ENCODE measurements at regions not wholly inside any gene's neighbourhood (a gene's known extent, or its start where the extent isn't known, plus 50 kb on each side); places are given as distances from the start of the nearest gene placed in this dataset.

GRCh38 chr20:17870086-17870740 is 98.4 kb downstream of the SNX5 start:
- no peak for DNase-seq
- no peak overlapping the region for H3K9ac ChIP-seq (ENCODE audit: low read length)
- Mint-ChIP-seq H3K4me3 (no peak overlapping the region), H3K4me1 (peaks cover 15% of the 10 kb centered on the region), H3K27me3 (peaks cover 28% of the 10 kb centered on the region), H3K9me3 (ENCODE audit: insufficient read depth) (no peaks in the 10 kb centered on the region), H3K27ac (no peak overlapping the region)
- TF ChIP-seq, protein P1, sequence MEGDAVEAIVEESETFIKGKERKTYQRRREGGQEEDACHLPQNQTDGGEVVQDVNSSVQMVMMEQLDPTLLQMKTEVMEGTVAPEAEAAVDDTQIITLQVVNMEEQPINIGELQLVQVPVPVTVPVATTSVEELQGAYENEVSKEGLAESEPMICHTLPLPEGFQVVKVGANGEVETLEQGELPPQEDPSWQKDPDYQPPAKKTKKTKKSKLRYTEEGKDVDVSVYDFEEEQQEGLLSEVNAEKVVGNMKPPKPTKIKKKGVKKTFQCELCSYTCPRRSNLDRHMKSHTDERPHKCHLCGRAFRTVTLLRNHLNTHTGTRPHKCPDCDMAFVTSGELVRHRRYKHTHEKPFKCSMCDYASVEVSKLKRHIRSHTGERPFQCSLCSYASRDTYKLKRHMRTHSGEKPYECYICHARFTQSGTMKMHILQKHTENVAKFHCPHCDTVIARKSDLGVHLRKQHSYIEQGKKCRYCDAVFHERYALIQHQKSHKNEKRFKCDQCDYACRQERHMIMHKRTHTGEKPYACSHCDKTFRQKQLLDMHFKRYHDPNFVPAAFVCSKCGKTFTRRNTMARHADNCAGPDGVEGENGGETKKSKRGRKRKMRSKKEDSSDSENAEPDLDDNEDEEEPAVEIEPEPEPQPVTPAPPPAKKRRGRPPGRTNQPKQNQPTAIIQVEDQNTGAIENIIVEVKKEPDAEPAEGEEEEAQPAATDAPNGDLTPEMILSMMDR (IDR thresholded peaks at IDR 0.05) = no peak
- TF ChIP-seq EZH2 (IDR thresholded peaks at IDR 0.05; ENCODE audit: borderline replicate concordance, insufficient read depth, low read depth, low read length, poor library complexity, severe bottlenecking) = no peak
- no peaks in the 10 kb centered on the region for H3K36me3 ChIP-seq (replicated peaks in 1 of 2; ENCODE audit: control extremely low read depth in 1 of 2, control insufficient read depth in 1 of 2, extremely low read depth in 1 of 2, insufficient read depth in 2 of 2, low read length in 1 of 2)
- CTCF ChIA-PET = no interaction called here
- H3K27ac ChIP-seq (ENCODE audit: low read length in 2 of 2) = no peak overlapping the region
- H3K9me3 ChIP-seq (ENCODE audit: control extremely low read depth in 1 of 3, control insufficient read depth in 2 of 3, insufficient read depth in 1 of 3, low read length in 2 of 3) = no peaks in the 10 kb centered on the region
- POLR2A ChIA-PET = no interaction called here
- no peak for ATAC-seq (ENCODE audit: low read depth)
- no peaks in the 10 kb centered on the region for H4K20me1 ChIP-seq (ENCODE audit: control insufficient read depth, insufficient read depth, low read length, poor library complexity, severe bottlenecking)
- no peak overlapping the region for H2AFZ ChIP-seq (ENCODE audit: insufficient read depth, low read depth, low read length, poor library complexity, severe bottlenecking)
- intact Hi-C loops (cut with micrococcal nuclease) = no loop called here
- H3K4me2 ChIP-seq (replicated peaks; ENCODE audit: low read depth, low read length, poor library complexity, severe bottlenecking) = no peak overlapping the region
- no peak overlapping the region for H3K4me3 ChIP-seq (ENCODE audit: control extremely low read depth in 1 of 5, extremely low read depth in 1 of 5, insufficient read depth in 1 of 5, low read depth in 2 of 5, low read length in 4 of 5)
- 94% methylated on average over 14 of the region's 17 CpGs for WGBS (ENCODE audit: insufficient coverage)
- H3K79me2 ChIP-seq (ENCODE audit: control insufficient read depth, insufficient read depth, low read length) = no peaks in the 10 kb centered on the region
- H3K27me3 ChIP-seq (replicated peaks in 1 of 4; ENCODE audit: control extremely low read depth in 1 of 4, control insufficient read depth in 3 of 4, insufficient read depth in 4 of 4, low read length in 3 of 4) = peaks cover 0 to 3% (median 0%) of the 10 kb centered on the region in 4 experiments
- H3K4me1 ChIP-seq (ENCODE audit: control insufficient read depth in 2 of 2, insufficient read depth in 2 of 2, low read length in 2 of 2) = peaks cover 18 to 22% of the 10 kb centered on the region in 2 donors

GRCh38 chr20:17869295-17869994 is 99.1 kb downstream of the SNX5 start:
- Mint-ChIP-seq H3K4me1 (peaks cover 14% of the 10 kb centered on the region), H3K27me3 (peaks cover 32% of the 10 kb centered on the region), H3K27ac (no peak overlapping the region), H3K4me3 (no peak overlapping the region), H3K9me3 (ENCODE audit: insufficient read depth) (no peaks in the 10 kb centered on the region)
- Histone ChIP-seq H3K79me2 (ENCODE audit: control insufficient read depth, insufficient read depth, low read length) (no peaks in the 10 kb centered on the region), H2AFZ (ENCODE audit: insufficient read depth, low read depth, low read length, poor library complexity, severe bottlenecking) (no peak overlapping the region), H3K4me2 (replicated peaks; ENCODE audit: low read depth, low read length, poor library complexity, severe bottlenecking) (no peak overlapping the region), H3K4me3 (ENCODE audit: control extremely low read depth in 1 of 5, extremely low read depth in 1 of 5, insufficient read depth in 1 of 5, low read depth in 2 of 5, low read length in 4 of 5) (no peak overlapping the region), H4K20me1 (ENCODE audit: control insufficient read depth, insufficient read depth, low read length, poor library complexity, severe bottlenecking) (no peaks in the 10 kb centered on the region), H3K27ac (ENCODE audit: low read length in 2 of 2) (no peak overlapping the region), H3K9me3 (ENCODE audit: control extremely low read depth in 1 of 3, control insufficient read depth in 2 of 3, insufficient read depth in 1 of 3, low read length in 2 of 3) (no peaks in the 10 kb centered on the region), H3K4me1 (ENCODE audit: control insufficient read depth in 2 of 2, insufficient read depth in 2 of 2, low read length in 2 of 2) (peaks cover 18 to 21% of the 10 kb centered on the region in 2 donors), H3K9ac (ENCODE audit: low read length) (no peak overlapping the region), H3K36me3 (replicated peaks in 1 of 2; ENCODE audit: control extremely low read depth in 1 of 2, control insufficient read depth in 1 of 2, extremely low read depth in 1 of 2, insufficient read depth in 2 of 2, low read length in 1 of 2) (no peaks in the 10 kb centered on the region), H3K27me3 (replicated peaks in 1 of 4; ENCODE audit: control extremely low read depth in 1 of 4, control insufficient read depth in 3 of 4, insufficient read depth in 4 of 4, low read length in 3 of 4) (peaks cover 0 to 3% (median 0%) of the 10 kb centered on the region in 4 experiments)
- TF ChIP-seq, protein P1 (IDR thresholded peaks at IDR 0.05) = no peak
- no peak for TF ChIP-seq EZH2 (IDR thresholded peaks at IDR 0.05; ENCODE audit: borderline replicate concordance, insufficient read depth, low read depth, low read length, poor library complexity, severe bottlenecking)
- WGBS (ENCODE audit: insufficient coverage) = 96% methylated on average over 4 of the region's 12 CpGs
- no peak for DNase-seq
- ATAC-seq (ENCODE audit: low read depth) = no peak
- ChIA-PET CTCF (interaction anchor here (1.1 kb wide), 1 partner anchor 10 kb away, joined by 3 read pairs; no protein-coding TSS in a partner anchor), POLR2A (no interaction called here)
- intact Hi-C loops (cut with micrococcal nuclease) = no loop called here
